ENCODE measurements at regions not wholly inside any gene's neighbourhood (a gene's known extent, or its start where the extent isn't known, plus 50 kb on each side); places are given as distances from the start of the nearest gene placed in this dataset.
"Not testable (repeated sequence)": the region's sequence is repeated elsewhere in the genome, so short reads cannot be mapped to it uniquely, and the experiment has no call there.

DNA sequence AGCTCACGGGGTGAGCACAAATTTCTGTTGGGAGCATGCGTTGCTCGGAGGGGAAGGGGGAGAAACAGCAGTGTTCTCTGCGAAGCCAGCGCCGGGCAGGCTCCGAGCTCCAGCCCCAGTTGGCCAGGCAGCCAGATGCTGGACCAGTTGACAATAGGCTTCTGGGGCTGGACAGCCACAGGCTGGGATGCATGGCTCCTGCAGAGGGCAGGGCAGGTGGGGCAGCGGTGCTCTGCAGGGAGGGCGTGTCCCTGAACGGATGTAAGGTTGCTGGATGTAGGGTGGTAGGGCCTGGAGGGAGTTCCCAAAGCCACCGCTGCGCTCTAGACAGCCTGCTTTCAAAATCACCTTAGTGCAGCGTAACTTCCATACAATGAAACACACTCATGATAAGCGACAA is 574.9 kb downstream of the GLRX3 start:
- H3K4me3 ChIP-seq (ENCODE audit: low read length): no peak overlapping the region
- DNase-seq (ENCODE audit: low read depth): no peak
- TF ChIP-seq, protein P1, sequence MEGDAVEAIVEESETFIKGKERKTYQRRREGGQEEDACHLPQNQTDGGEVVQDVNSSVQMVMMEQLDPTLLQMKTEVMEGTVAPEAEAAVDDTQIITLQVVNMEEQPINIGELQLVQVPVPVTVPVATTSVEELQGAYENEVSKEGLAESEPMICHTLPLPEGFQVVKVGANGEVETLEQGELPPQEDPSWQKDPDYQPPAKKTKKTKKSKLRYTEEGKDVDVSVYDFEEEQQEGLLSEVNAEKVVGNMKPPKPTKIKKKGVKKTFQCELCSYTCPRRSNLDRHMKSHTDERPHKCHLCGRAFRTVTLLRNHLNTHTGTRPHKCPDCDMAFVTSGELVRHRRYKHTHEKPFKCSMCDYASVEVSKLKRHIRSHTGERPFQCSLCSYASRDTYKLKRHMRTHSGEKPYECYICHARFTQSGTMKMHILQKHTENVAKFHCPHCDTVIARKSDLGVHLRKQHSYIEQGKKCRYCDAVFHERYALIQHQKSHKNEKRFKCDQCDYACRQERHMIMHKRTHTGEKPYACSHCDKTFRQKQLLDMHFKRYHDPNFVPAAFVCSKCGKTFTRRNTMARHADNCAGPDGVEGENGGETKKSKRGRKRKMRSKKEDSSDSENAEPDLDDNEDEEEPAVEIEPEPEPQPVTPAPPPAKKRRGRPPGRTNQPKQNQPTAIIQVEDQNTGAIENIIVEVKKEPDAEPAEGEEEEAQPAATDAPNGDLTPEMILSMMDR (IDR thresholded peaks at IDR 0.05; ENCODE audit: insufficient read depth, low read depth, low read length, missing control alignments): no peak

DNA sequence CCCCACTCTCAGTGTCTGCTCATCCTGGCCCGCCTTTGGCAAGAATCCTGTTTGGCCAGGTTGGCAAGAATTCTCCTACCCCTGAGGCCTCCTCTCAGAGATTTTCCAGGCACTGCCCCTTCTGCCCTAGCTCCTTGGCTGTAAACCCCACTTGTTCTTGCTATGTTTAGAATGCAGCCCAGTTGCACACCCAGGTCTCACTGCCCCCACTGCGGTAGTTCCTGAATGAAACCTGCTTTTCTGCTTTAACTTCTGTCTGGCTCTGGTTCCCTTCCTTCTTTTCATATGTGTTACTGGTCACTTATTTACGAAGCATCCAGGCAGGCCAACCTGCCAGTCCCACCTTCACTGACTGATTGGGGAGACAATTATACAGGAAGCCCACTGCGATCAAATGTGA is 576.9 kb downstream of the GLRX3 start:
- TF ChIP-seq, protein P1 (IDR thresholded peaks at IDR 0.05; ENCODE audit: insufficient read depth, low read depth, low read length, missing control alignments): no peak
- DNase-seq (ENCODE audit: low read depth): no peak
- no peak overlapping the region for H3K4me3 ChIP-seq (ENCODE audit: low read length)

DNA sequence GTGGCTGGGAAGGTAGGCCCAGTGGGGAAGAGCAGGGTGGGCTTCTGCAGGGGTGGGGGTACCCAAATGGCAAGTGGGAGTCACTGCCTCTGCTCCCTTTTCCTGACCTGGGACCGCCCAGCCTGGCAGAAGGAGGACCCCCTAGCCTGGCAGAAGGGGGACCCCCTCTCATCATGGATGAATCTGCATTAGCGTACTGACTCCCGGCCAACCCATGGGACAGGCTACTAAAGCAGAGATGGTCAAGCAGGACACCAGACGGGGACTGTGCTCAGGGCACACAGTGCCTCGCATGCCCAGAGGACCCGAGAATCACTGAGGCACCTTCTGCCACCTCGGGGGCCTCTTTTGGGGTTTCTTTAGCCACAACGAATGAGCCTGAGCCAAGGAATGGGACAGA is 577.5 kb downstream of the GLRX3 start:
- TF ChIP-seq, protein P1 (IDR thresholded peaks at IDR 0.05; ENCODE audit: insufficient read depth, low read depth, low read length, missing control alignments): no peak
- H3K4me3 ChIP-seq (ENCODE audit: low read length): no peak overlapping the region
- DNase-seq (ENCODE audit: low read depth): no peak

DNA sequence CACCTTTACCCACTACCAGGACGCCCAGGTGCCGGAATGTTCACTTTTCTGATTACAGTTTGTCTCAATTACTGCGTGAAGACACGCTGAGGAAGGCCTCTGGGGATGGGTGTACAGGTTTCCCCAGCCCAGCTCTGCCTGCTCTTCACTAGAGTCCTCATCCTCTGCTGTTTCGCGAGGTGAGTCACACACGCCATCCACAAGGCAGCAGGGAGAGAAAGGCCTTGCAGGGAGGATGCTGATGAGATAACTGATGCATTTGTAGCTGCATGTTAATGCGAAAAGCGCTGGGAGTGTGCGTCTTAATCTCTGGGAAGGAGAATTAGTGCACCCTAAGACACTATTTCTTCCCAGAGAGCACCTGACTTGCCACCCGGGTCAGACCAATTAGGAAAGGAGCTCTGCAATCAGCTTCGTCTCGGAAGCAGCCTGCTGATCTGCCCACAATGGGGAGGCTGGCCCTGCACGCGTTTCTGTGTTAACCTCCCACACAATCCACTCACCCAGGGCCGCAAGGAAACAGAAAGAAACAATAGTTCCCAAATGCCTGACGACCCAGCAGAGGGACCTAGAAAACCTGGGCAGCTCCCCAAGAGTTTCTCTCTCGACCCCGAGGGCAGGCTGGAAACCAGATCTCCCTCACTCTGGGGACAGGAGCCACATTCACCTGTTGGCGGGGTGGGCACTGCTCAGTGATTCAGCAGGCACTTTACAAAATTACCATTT is 578.7 kb downstream of the GLRX3 start:
- no peak for DNase-seq (ENCODE audit: low read depth)
- TF ChIP-seq, protein P1 (IDR thresholded peaks at IDR 0.05; ENCODE audit: insufficient read depth, low read depth, low read length, missing control alignments): no peak

DNA sequence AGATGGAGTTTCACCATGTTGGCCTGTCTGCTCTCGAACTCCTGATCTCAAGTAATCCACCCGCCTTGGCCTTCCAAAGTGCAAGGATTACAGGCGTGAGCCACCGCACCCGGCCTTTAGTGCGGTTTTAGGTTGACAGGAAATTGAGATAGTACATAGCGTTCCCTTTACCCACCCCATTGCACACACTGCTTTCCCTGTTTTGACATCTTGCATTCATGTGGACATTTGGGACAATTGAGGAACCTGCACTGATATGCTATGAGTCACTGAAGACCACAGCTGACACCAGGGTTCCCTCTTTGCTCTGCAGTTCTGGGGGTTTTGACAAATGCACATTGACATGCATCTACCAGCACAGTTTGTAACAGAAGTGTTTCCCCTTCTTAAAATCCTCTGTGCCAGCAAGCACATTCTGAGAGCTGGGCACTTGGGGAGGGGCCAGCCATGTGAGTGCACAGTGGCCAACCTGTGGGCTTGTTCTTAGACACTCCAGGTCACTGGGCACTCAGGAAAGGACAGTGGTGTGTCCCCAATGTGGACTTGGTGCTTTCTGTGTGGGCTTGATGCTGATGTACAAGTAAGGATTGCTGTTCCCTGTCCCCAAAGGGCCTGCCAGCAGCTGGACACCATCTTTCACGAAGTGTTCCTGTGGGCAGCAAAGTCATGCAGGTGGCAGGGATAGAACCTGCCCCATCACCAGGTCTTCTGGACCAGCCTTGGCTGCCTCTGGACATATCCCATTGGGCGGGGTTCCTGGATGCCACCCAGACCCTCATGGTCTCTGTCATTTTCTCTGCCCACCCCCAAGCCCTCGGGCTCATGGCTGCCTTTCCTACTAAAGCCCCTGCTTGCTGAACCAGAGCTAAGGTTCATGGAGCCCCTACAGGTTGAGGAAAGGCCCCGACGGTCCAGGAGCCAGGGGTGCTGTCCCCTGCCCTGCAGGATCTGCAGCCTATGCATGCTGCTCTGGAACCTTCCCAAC is 579.8 kb downstream of the GLRX3 start:
- H3K4me3 ChIP-seq (ENCODE audit: low read length): no peak overlapping the region
- TF ChIP-seq, protein P1 (IDR thresholded peaks at IDR 0.05; ENCODE audit: insufficient read depth, low read depth, low read length, missing control alignments): no peak
- no peak for DNase-seq (ENCODE audit: low read depth)

More for the DNA sequence above, 578.7 kb downstream of the GLRX3 start:
- H3K4me3 ChIP-seq (ENCODE audit: low read length): no peak overlapping the region

DNA sequence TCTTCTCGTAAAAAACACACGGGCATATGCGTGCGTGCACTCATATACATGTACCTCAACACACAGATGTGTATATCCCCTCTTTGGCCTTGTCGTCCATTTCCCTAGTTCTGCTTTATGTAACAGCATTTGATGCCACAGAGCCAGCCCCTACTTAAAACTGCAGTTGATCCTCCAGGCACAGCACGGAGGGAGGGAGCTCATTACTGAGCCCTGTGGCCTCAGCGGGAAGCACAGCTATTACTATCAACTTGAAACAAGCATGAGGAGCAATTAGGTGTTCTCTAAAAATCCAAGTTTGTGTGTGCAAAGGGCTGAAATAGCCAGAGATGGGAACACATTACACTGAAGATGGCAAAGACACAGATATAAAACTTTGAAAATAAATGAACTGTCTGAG is 580.9 kb downstream of the GLRX3 start:
- no peak for DNase-seq (ENCODE audit: low read depth)
- TF ChIP-seq, protein P1 (IDR thresholded peaks at IDR 0.05; ENCODE audit: insufficient read depth, low read depth, low read length, missing control alignments): no peak

DNA sequence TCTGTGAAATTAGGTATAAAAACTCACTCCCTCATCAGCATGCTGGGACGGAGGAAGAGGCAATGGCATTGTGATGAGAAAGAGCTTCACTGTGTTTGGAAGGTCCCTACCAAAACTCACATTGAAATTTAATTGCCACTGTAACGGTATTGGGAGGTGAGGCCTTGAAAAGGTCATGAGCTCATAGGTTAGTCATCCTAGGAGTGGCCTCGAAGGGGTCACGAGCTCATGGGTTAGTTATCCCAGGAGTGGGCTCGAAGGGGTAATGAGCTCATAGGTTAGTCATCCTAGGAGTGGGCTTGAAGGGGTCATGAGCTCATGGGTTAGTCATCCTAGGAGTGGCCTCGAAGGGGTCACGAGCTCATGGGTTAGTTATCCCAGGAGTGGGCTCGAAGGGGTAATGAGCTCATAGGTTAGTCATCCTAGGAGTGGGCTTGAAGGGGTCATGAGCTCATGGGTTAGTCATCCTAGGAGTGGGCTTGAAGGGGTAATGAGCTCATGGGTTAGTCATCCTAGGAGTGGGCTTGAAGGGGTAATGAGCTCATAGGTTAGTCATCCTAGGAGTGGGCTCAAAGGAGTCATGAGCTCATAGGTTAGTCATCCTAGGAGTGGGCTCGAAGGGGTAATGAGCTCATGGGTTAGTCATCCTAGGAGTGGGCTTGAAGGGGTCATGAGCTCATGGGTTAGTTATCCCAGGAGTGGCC is 582.7 kb downstream of the GLRX3 start:
- not testable (repeated sequence) for DNase-seq (ENCODE audit: low read depth); H3K4me3 ChIP-seq (ENCODE audit: low read length)

More for the DNA sequence above, 580.9 kb downstream of the GLRX3 start:
- H3K4me3 ChIP-seq (ENCODE audit: low read length): no peak overlapping the region

Data from epithelial cell of esophagus (primary cell).